ENCODE measurements at regions not wholly inside any gene's neighbourhood (a gene's known extent, or its start where the extent isn't known, plus 50 kb on each side); places are given as distances from the start of the nearest gene placed in this dataset.

- no peak for DNase-seq (ENCODE audit: low read depth)
- no peaks in the 10 kb centered on the region; the same call in 1 of the 2 replicates for H3K27me3 ChIP-seq (ENCODE audit: control insufficient read depth, insufficient read depth, low read length)
- H3K4me3 ChIP-seq (ENCODE audit: low read depth, low read length) = no peak overlapping the region
- ChIA-PET POLR2A (interaction anchor here (0.8 kb wide), 1 partner anchor 16 kb away, joined by 3 read pairs; no protein-coding TSS in a partner anchor), CTCF (interaction anchor here (1.2 kb wide), 1 partner anchor 23 kb away, joined by 3 read pairs; no protein-coding TSS in a partner anchor)
- no peak for TF ChIP-seq CTCF (IDR thresholded peaks at IDR 0.05; ENCODE audit: insufficient read depth, low read depth, low read length)
- H3K36me3 ChIP-seq (ENCODE audit: control insufficient read depth, insufficient read depth, low read length) = no peaks in the 10 kb centered on the region
Measured at GRCh38 chr7:85883-86515, 106.4 kb upstream of the FAM20C start.

- H3K27me3 ChIP-seq (ENCODE audit: control insufficient read depth, insufficient read depth, low read length) = no peaks in the 10 kb centered on the region; the same call in 1 of the 2 replicates
- DNase-seq (ENCODE audit: low read depth) = no peak
- H3K4me3 ChIP-seq (ENCODE audit: low read depth, low read length) = no peak overlapping the region
- no peaks in the 10 kb centered on the region for H3K36me3 ChIP-seq (ENCODE audit: control insufficient read depth, insufficient read depth, low read length)
- ChIA-PET CTCF (interaction anchor here (1.2 to 1.7 kb wide), 2 partner anchors 23 to 24 kb away, joined by 3 to 4 read pairs; no protein-coding TSS in a partner anchor), POLR2A (no interaction called here)
- no peak for TF ChIP-seq CTCF (IDR thresholded peaks at IDR 0.05; ENCODE audit: insufficient read depth, low read depth, low read length)
Measured at GRCh38 chr7:86629-87028, 105.7 kb upstream of the FAM20C start.

GRCh38 chr7:87047-87446, 105.3 kb upstream of the FAM20C start:
- CTCF ChIA-PET = interaction anchor here (1.2 to 1.7 kb wide), 2 partner anchors 24 kb away, joined by 3 to 4 read pairs; no protein-coding TSS in a partner anchor
- Histone ChIP-seq H3K36me3 (ENCODE audit: control insufficient read depth, insufficient read depth, low read length) (no peaks in the 10 kb centered on the region), H3K4me3 (ENCODE audit: low read depth, low read length) (no peak overlapping the region), H3K27me3 (ENCODE audit: control insufficient read depth, insufficient read depth, low read length) (no peaks in the 10 kb centered on the region)
- DNase-seq (ENCODE audit: low read depth) = no peak
- TF ChIP-seq CTCF (IDR thresholded peaks at IDR 0.05; ENCODE audit: insufficient read depth, low read depth, low read length) = no peak
- POLR2A ChIA-PET = no interaction called here

GRCh38 chr7:87671-88070, 104.7 kb upstream of the FAM20C start:
- no peaks in the 10 kb centered on the region for H3K36me3 ChIP-seq (ENCODE audit: control insufficient read depth, insufficient read depth, low read length)
- DNase-seq (ENCODE audit: low read depth) = no peak
- TF ChIP-seq CTCF (IDR thresholded peaks at IDR 0.05; ENCODE audit: insufficient read depth, low read depth, low read length) = no peak
- ChIA-PET POLR2A (no interaction called here), CTCF (interaction anchor here (1.5 to 1.7 kb wide), 2 partner anchors 13 to 23 kb away, joined by 3 to 4 read pairs; no protein-coding TSS in a partner anchor)
- H3K27me3 ChIP-seq (ENCODE audit: control insufficient read depth, insufficient read depth, low read length) = no peaks in the 10 kb centered on the region
- no peak overlapping the region for H3K4me3 ChIP-seq (ENCODE audit: low read depth, low read length)

GRCh38 chr7:88095-88926, 104.1 kb upstream of the FAM20C start:
- TF ChIP-seq CTCF (IDR thresholded peaks at IDR 0.05; ENCODE audit: insufficient read depth, low read depth, low read length) = no peak

More at GRCh38 chr7:88095-88926, 104.1 kb upstream of the FAM20C start:
- ChIA-PET CTCF (interaction anchor here (1.5 to 1.7 kb wide), 2 partner anchors 12 to 23 kb away, joined by 3 to 4 read pairs; no protein-coding TSS in a partner anchor), POLR2A (no interaction called here)
- no peaks in the 10 kb centered on the region for H3K36me3 ChIP-seq (ENCODE audit: control insufficient read depth, insufficient read depth, low read length)
- H3K27me3 ChIP-seq (ENCODE audit: control insufficient read depth, insufficient read depth, low read length) = no peaks in the 10 kb centered on the region
- no peak for DNase-seq (ENCODE audit: low read depth)
- no peak overlapping the region for H3K4me3 ChIP-seq (ENCODE audit: low read depth, low read length)
